PC-9 (cell line): ENCODE measurements at regions not wholly inside any gene's neighbourhood (a gene's known extent, or its start where the extent isn't known, plus 50 kb on each side); places are given as distances from the start of the nearest gene placed in this dataset.

Experiments used
- BruUV-seq: library from RNA; stranded (reverse); fragments of 400-500 nt; replicated peaks from 2 replicates; lab custom pipeline; 2021; lab: Mats Ljungman, UMichigan
- CTCF ChIA-PET: fragments of 300-600 bp; sonication (Branson Sonifier 250); formaldehyde crosslinking; loops from one replicate; lab custom pipeline; 2022; ENCODE audit warnings: antibody characterized with exemption; lab: Charles Lee
- POLR2A ChIA-PET: fragments of 300-600 bp; sonication (Branson Sonifier 250); formaldehyde crosslinking; loops from one replicate; lab custom pipeline; 2022; ENCODE audit warnings: antibody characterized with exemption; ENCODE audit not compliant: unreplicated experiment; lab: Charles Lee
- DNase-seq, 2 experiments: peaks; one replicate each; pipeline versions ENCODE4 v3.0.0 to v3.0.0-alpha.2; 2015 to 2022; ENCODE audit warnings: mixed read lengths in 1 of 2
- H2AFZ ChIP-seq: fragments of 200-600 bp; sonication (generic); 2 replicates; pipeline ENCODE4 v1.8.1; 2017; ENCODE audit warnings: antibody characterized with exemption
- H3F3A ChIP-seq: fragments of 200-600 bp; sonication (generic); 2 replicates; pipeline ENCODE4 v1.8.1; 2017; ENCODE audit warnings: antibody characterized with exemption, mild to moderate bottlenecking, low read depth; ENCODE audit not compliant: insufficient read depth
- H3K27ac ChIP-seq: fragments of 200-600 bp; sonication (generic); 2 replicates; pipeline ENCODE4 v1.6.1; 2016; ENCODE audit warnings: mixed run types
- H3K27me3 ChIP-seq: fragments of 200-600 bp; sonication (generic); 2 replicates; pipeline ENCODE4 v1.6.1; 2016; ENCODE audit warnings: low read depth, mixed run types; ENCODE audit not compliant: insufficient read depth
- H3K36me3 ChIP-seq: fragments of 200-600 bp; sonication (generic); 2 replicates; pipeline ENCODE4 v1.6.1; 2016; ENCODE audit warnings: low read depth, mixed run types
- H3K4me1 ChIP-seq: fragments of 200-600 bp; sonication (generic); replicated peaks from 2 replicates; pipeline ENCODE4 v1.6.1; 2016; ENCODE audit warnings: mixed run types; ENCODE audit not compliant: insufficient read depth
- H3K4me2 ChIP-seq: fragments of 200-600 bp; sonication (generic); 2 replicates; pipeline ENCODE4 v1.6.1; 2017; ENCODE audit warnings: mixed run types
- H3K4me3 ChIP-seq: fragments of 200-600 bp; sonication (generic); 2 replicates; pipeline ENCODE4 v1.6.1; 2016; ENCODE audit warnings: mixed run types
- H3K79me2 ChIP-seq: fragments of 200-600 bp; sonication (generic); 2 replicates; pipeline ENCODE4 v1.6.1; 2017; ENCODE audit warnings: low read depth, mixed run types
- H3K9me2 ChIP-seq: fragments of 200-600 bp; sonication (generic); 2 replicates; pipeline ENCODE4 v1.8.1; 2017; ENCODE audit warnings: mild to moderate bottlenecking; ENCODE audit not compliant: insufficient read depth
- H3K9me3 ChIP-seq: fragments of 200-600 bp; sonication (generic); 2 replicates; pipeline ENCODE4 v1.8.1; 2016; ENCODE audit warnings: low read depth; ENCODE audit not compliant: insufficient read depth
- H4K20me1 ChIP-seq: fragments of 200-600 bp; sonication (generic); 2 replicates; pipeline ENCODE4 v1.8.1; 2017; ENCODE audit not compliant: insufficient read depth
- CTCF ChIP-seq: fragments of 200-600 bp; sonication (generic); conservative IDR thresholded peaks from 2 replicates; pipeline ENCODE4 v1.6.1; 2017; ENCODE audit warnings: mixed run types, antibody characterized with exemption, mild to moderate bottlenecking, moderate library complexity
- EZH2 ChIP-seq: fragments of 200-600 bp; sonication (generic); IDR thresholded peaks from 2 replicates; pipeline ENCODE4 v1.8.0; 2017; ENCODE audit warnings: antibody characterized with exemption, low read depth
- intact Hi-C: fragments of 100-400 bp; cut with micrococcal nuclease; formaldehyde crosslinking; loops from one replicate; pipeline ENCODE4 v1.10.0; 2022; ENCODE audit not compliant: unreplicated experiment

GRCh38 chr13:44174769-44175425, 198.7 kb upstream of the SERP2 start:
- Histone ChIP-seq H3K9me2 (no peaks in the 10 kb centered on the region), H2AFZ (peak overlapping the region; percentile 31; the same call in 1 of the 2 replicates), H3K9me3 (no peaks in the 10 kb centered on the region), H3K4me3 (no peak overlapping the region), H3K27me3 (no peaks in the 10 kb centered on the region), H3K36me3 (no peaks in the 10 kb centered on the region), H3K4me1 (peaks cover 28% of the 10 kb centered on the region), H3F3A (no peaks in the 10 kb centered on the region), H3K27ac (peak overlapping the region; percentile 42), H3K4me2 (peak overlapping the region; percentile 19; the same call in 1 of the 2 replicates), H3K79me2 (no peaks in the 10 kb centered on the region), H4K20me1 (no peaks in the 10 kb centered on the region)
- POLR2A ChIA-PET, result interaction anchor here (1.3 kb wide), 1 partner anchor 262 kb away, joined by 5 read pairs; no protein-coding TSS in a partner anchor
- DNase-seq, result no peak
- CTCF ChIA-PET, result no interaction called here
- TF ChIP-seq EZH2 (no peak), CTCF (no peak)
- no TSS peak for BruUV-seq
- intact Hi-C loops, result no loop called here

GRCh38 chr13:44176173-44176572, 197.5 kb upstream of the SERP2 start:
- H3K79me2 ChIP-seq, result no peaks in the 10 kb centered on the region
- no peaks in the 10 kb centered on the region for H3K36me3 ChIP-seq
- no peak overlapping the region for H3K4me2 ChIP-seq
- H3K9me3 ChIP-seq, result no peaks in the 10 kb centered on the region
- H3K9me2 ChIP-seq, result no peaks in the 10 kb centered on the region
- H3K4me1 ChIP-seq, result peaks cover 28% of the 10 kb centered on the region
- H4K20me1 ChIP-seq, result no peaks in the 10 kb centered on the region
- intact Hi-C loops, result no loop called here
- no peaks in the 10 kb centered on the region for H3K27me3 ChIP-seq
- TF ChIP-seq EZH2, result no peak
- no peak for TF ChIP-seq CTCF
- CTCF ChIA-PET, result no interaction called here
- no TSS peak for BruUV-seq
- no peak overlapping the region for H3K27ac ChIP-seq
- DNase-seq, result no peak
- no peak overlapping the region for H2AFZ ChIP-seq
- POLR2A ChIA-PET, result no interaction called here
- no peak overlapping the region for H3K4me3 ChIP-seq
- H3F3A ChIP-seq, result no peaks in the 10 kb centered on the region

GRCh38 chr13:44180876-44181536, 192.6 kb upstream of the SERP2 start:
- Histone ChIP-seq H4K20me1 (no peaks in the 10 kb centered on the region), H3K4me3 (no peak overlapping the region), H3K36me3 (no peaks in the 10 kb centered on the region), H3F3A (no peaks in the 10 kb centered on the region), H2AFZ (no peak overlapping the region), H3K27me3 (no peaks in the 10 kb centered on the region), H3K4me1 (peaks cover 7% of the 10 kb centered on the region), H3K9me2 (no peaks in the 10 kb centered on the region), H3K27ac (no peak overlapping the region), H3K79me2 (no peaks in the 10 kb centered on the region), H3K4me2 (no peak overlapping the region), H3K9me3 (no peaks in the 10 kb centered on the region)
- intact Hi-C loops, result no loop called here
- TF ChIP-seq CTCF (no peak), EZH2 (no peak)
- ChIA-PET POLR2A (interaction anchor here (0.6 kb wide), 1 partner anchor 148 kb away, joined by 3 read pairs; no protein-coding TSS in a partner anchor), CTCF (no interaction called here)
- no peak for DNase-seq
- no TSS peak for BruUV-seq
